Erythroblast (primary cell): ENCODE measurements at regions not wholly inside any gene's neighbourhood (a gene's known extent, or its start where the extent isn't known, plus 50 kb on each side); places are given as distances from the start of the nearest gene placed in this dataset.

ENCODE experiments used
- DNase-seq, 2 experiments: peaks; one replicate each; lab custom pipeline; 2025; lab: John Stamatoyannopoulos, UW
- GATA1 ChIP-seq: IDR thresholded peaks from 2 replicates; pipeline ENCODE4 v1.6.1; 2011; ENCODE audit warnings: low read depth, mild to moderate bottlenecking, control low read depth, low read length, moderate library complexity
- POLR2A ChIP-seq: IDR thresholded peaks from 2 replicates; pipeline ENCODE4 v1.6.1; 2011; ENCODE audit warnings: mild to moderate bottlenecking, low read length

- DNase-seq, result no peak
- no peak for TF ChIP-seq GATA1
Measured at GRCh38 chr2:12269041-12269972, 447.4 kb upstream of the TRIB2 start.

GRCh38 chr2:12270876-12271588 is 445.7 kb upstream of the TRIB2 start:
- no peak for DNase-seq
- TF ChIP-seq GATA1, result no peak

GRCh38 chr2:12271589-12271984 is 445.1 kb upstream of the TRIB2 start:
- TF ChIP-seq GATA1 (no peak), POLR2A (no peak)
- no peak for DNase-seq

GRCh38 chr2:12273111-12273510 is 443.6 kb upstream of the TRIB2 start:
- no peak for DNase-seq
- no peak for TF ChIP-seq GATA1
- no peak for TF ChIP-seq POLR2A

- no peak for DNase-seq
Measured at GRCh38 chr2:12274591-12274990, 442.1 kb upstream of the TRIB2 start.

GRCh38 chr2:12277241-12278034 is 439.3 kb upstream of the TRIB2 start:
- TF ChIP-seq POLR2A (no peak), GATA1 (no peak)
- DNase-seq, result peak; percentile 78 to 92

More at GRCh38 chr2:12274591-12274990, 442.1 kb upstream of the TRIB2 start:
- TF ChIP-seq POLR2A, result no peak
- no peak for TF ChIP-seq GATA1

GRCh38 chr2:12278217-12278750 is 438.5 kb upstream of the TRIB2 start:
- TF ChIP-seq GATA1, result no peak
- TF ChIP-seq POLR2A, result no peak
- peak; percentile 43 to 81 for DNase-seq

GRCh38 chr2:12282780-12283695 is 433.7 kb upstream of the TRIB2 start:
- DNase-seq, result no peak
- TF ChIP-seq GATA1, result no peak
- TF ChIP-seq POLR2A, result no peak

- no peak for DNase-seq
- TF ChIP-seq POLR2A, result no peak
- TF ChIP-seq GATA1, result no peak
Measured at GRCh38 chr2:12284037-12284436, 432.7 kb upstream of the TRIB2 start.

GRCh38 chr2:12284487-12284886 is 432.2 kb upstream of the TRIB2 start:
- no peak for DNase-seq

GRCh38 chr2:12286347-12286746 is 430.4 kb upstream of the TRIB2 start:
- TF ChIP-seq GATA1 (no peak), POLR2A (no peak)
- DNase-seq, result no peak

More at GRCh38 chr2:12284487-12284886, 432.2 kb upstream of the TRIB2 start:
- TF ChIP-seq POLR2A (no peak), GATA1 (no peak)

GRCh38 chr2:12287220-12287751 is 429.4 kb upstream of the TRIB2 start:
- TF ChIP-seq POLR2A (no peak), GATA1 (no peak)
- no peak for DNase-seq
